SK-N-SH (cell line): ENCODE measurements at regions not wholly inside any gene's neighbourhood (a gene's known extent, or its start where the extent isn't known, plus 50 kb on each side); places are given as distances from the start of the nearest gene placed in this dataset.
"Not testable (repeated sequence)": the region's sequence is repeated elsewhere in the genome, so short reads cannot be mapped to it uniquely, and the experiment has no call there.

Experiments
- CTCF ChIA-PET: fragments of 300-600, 350-600 bp; formaldehyde crosslinking; extraction: SDS; loops from one replicate; lab custom pipeline; 2021; lab: Yijun Ruan, JAX
- POLR2A ChIA-PET: fragments of 350-600 bp; sonication (Branson Sonifier 250); formaldehyde crosslinking; extraction: SDS; loops from one replicate; lab custom pipeline; 2020; ENCODE audit warnings: antibody characterized with exemption, inconsistent platforms; lab: Yijun Ruan, JAX
- DNase-seq: peaks from one replicate; pipeline ENCODE4 v3.0.0; 2012
- H2AFZ ChIP-seq: fragments of 200-600 bp; sonication (generic); 2 replicates; pipeline ENCODE4 v1.8.1; 2016; ENCODE audit warnings: antibody characterized with exemption, mild to moderate bottlenecking, low read depth
- H3F3A ChIP-seq: fragments of 200-600 bp; sonication (generic); replicated peaks from 2 replicates; pipeline ENCODE3; 2016; ENCODE audit warnings: antibody characterized with exemption, mild to moderate bottlenecking; ENCODE audit not compliant: insufficient read depth
- H3K27ac ChIP-seq, 2 experiments: fragments of 200-500 bp in 1 of 2; fragments of 200-600 bp in 1 of 2; sonication (Bioruptor generic) in 1 of 2; sonication (generic), shearing (Covaris generic) in 1 of 2; 2 replicates each; pipeline versions ENCODE4 v1.5.1 to v1.6.1; 2014 to 2016; ENCODE audit warnings: low read depth in 2 of 2, inconsistent platforms in 1 of 2, low read length in 1 of 2, mild to moderate bottlenecking in 1 of 2, mixed read lengths in 1 of 2
- H3K27me3 ChIP-seq: fragments of 200-600 bp; sonication (generic), shearing (Covaris generic); 2 replicates; pipeline ENCODE4 v1.6.1; 2016; ENCODE audit warnings: mixed run types; ENCODE audit not compliant: insufficient read depth
- H3K36me3 ChIP-seq, 2 experiments: fragments of 200-500 bp in 1 of 2; fragments of 200-600 bp in 1 of 2; sonication (Bioruptor generic) in 1 of 2; sonication (generic) in 1 of 2; replicated peaks in 1 of 2; 2 replicates each; pipeline versions ENCODE3 to v1.5.1; 2014 to 2016; ENCODE audit warnings: low read length in 1 of 2, mild to moderate bottlenecking in 1 of 2; ENCODE audit not compliant: insufficient read depth in 2 of 2, control insufficient read depth in 1 of 2
- H3K4me1 ChIP-seq, 2 experiments: fragments of 200-500 bp in 1 of 2; fragments of 200-600 bp in 1 of 2; sonication (Bioruptor generic) in 1 of 2; sonication (generic), shearing (Covaris generic) in 1 of 2; 2 replicates each; pipeline versions ENCODE4 v1.5.1 to v1.6.1; 2014 to 2016; ENCODE audit warnings: low read depth in 1 of 2, low read length in 1 of 2, mixed run types in 1 of 2; ENCODE audit not compliant: insufficient read depth in 2 of 2, control insufficient read depth in 1 of 2
- H3K4me2 ChIP-seq: fragments of 200-600 bp; sonication (generic), shearing (Covaris generic); 2 replicates; pipeline ENCODE4 v1.6.1; 2017; ENCODE audit warnings: mixed run types
- H3K4me3 ChIP-seq, 2 experiments: fragments of 200-500 bp in 1 of 2; fragments of 200-600 bp in 1 of 2; sonication (Bioruptor generic) in 1 of 2; sonication (generic), shearing (Covaris generic) in 1 of 2; 2 replicates each; pipeline versions ENCODE4 v1.5.1 to v1.8.1; 2014 to 2016; ENCODE audit warnings: low read depth in 2 of 2, inconsistent platforms in 1 of 2, low read length in 1 of 2, mild to moderate bottlenecking in 1 of 2, mixed read lengths in 1 of 2, moderate library complexity in 1 of 2
- H3K79me2 ChIP-seq: fragments of 200-600 bp; sonication (generic); 2 replicates; pipeline ENCODE4 v1.8.1; 2017; ENCODE audit warnings: mild to moderate bottlenecking; ENCODE audit not compliant: insufficient read depth
- H3K9ac ChIP-seq: fragments of 200-600 bp; sonication (generic); 2 replicates; pipeline ENCODE4 v1.6.1; 2017; ENCODE audit warnings: mixed run types
- H3K9me2 ChIP-seq: fragments of 200-600 bp; sonication (generic); 2 replicates; pipeline ENCODE4 v1.6.1; 2017; ENCODE audit warnings: mixed run types
- H3K9me3 ChIP-seq: fragments of 200-600 bp; sonication (generic); 2 replicates; pipeline ENCODE4 v1.6.1; 2017; ENCODE audit warnings: mixed run types, mild to moderate bottlenecking, moderate library complexity
- H4K20me1 ChIP-seq: fragments of 200-600 bp; sonication (generic); 2 replicates; pipeline ENCODE4 v1.6.1; 2017; ENCODE audit warnings: mild to moderate bottlenecking, mixed run types; ENCODE audit not compliant: insufficient read depth
- WGBS: methylation state at CpG from one replicate; pipeline ENCODE4 v1.1.6; 2017; ENCODE audit warnings: low lambda C conversion rate; 5-methylcytosine and 5-hydroxymethylcytosine counted together

- H3K27ac ChIP-seq, H3K4me2 ChIP-seq, H3K36me3 ChIP-seq, H3K9me3 ChIP-seq, H3K4me3 ChIP-seq, POLR2A ChIA-PET, CTCF ChIA-PET, H3K9ac ChIP-seq, H3K9me2 ChIP-seq, H2AFZ ChIP-seq, H3F3A ChIP-seq, H3K27me3 ChIP-seq, H3K4me1 ChIP-seq, H4K20me1 ChIP-seq, DNase-seq, H3K79me2 ChIP-seq: not testable (repeated sequence)
- WGBS: 63% methylated on average over 3 of the region's 4 CpGs
These were observed 240.6 kb upstream of the PLGLB1 start for GRCh38 chr2:87262184-87262702.

- H3F3A ChIP-seq, H3K27ac ChIP-seq, H3K4me3 ChIP-seq, H3K9me2 ChIP-seq, H3K36me3 ChIP-seq, DNase-seq, H3K27me3 ChIP-seq, H3K9me3 ChIP-seq, H3K79me2 ChIP-seq, POLR2A ChIA-PET, H4K20me1 ChIP-seq, CTCF ChIA-PET, H3K9ac ChIP-seq, H3K4me1 ChIP-seq, H3K4me2 ChIP-seq, H2AFZ ChIP-seq: not testable (repeated sequence)
- 14% methylated on average over 1 of the region's 3 CpGs for WGBS
These were observed 242.3 kb upstream of the PLGLB1 start for GRCh38 chr2:87263868-87264518.

GRCh38 chr2:87275192-87275591, 253.5 kb upstream of the PLGLB1 start:
- H4K20me1 ChIP-seq, H3K36me3 ChIP-seq, CTCF ChIA-PET, H3K4me2 ChIP-seq, H3K9me3 ChIP-seq, POLR2A ChIA-PET, H2AFZ ChIP-seq, H3F3A ChIP-seq, H3K9ac ChIP-seq, H3K27ac ChIP-seq, H3K4me3 ChIP-seq, H3K9me2 ChIP-seq, H3K79me2 ChIP-seq, H3K4me1 ChIP-seq, H3K27me3 ChIP-seq, DNase-seq: not testable (repeated sequence)
- WGBS: 83% methylated on average over 2 of the region's 2 CpGs

- WGBS: 45% methylated on average over 5 of the region's 5 CpGs
- H3F3A ChIP-seq, H3K36me3 ChIP-seq, H3K27ac ChIP-seq, H3K4me1 ChIP-seq, H3K27me3 ChIP-seq, DNase-seq, CTCF ChIA-PET, H4K20me1 ChIP-seq, H3K9me2 ChIP-seq, H3K79me2 ChIP-seq, POLR2A ChIA-PET, H3K4me2 ChIP-seq, H3K4me3 ChIP-seq, H3K9ac ChIP-seq, H3K9me3 ChIP-seq, H2AFZ ChIP-seq: not testable (repeated sequence)
These were observed 254.5 kb upstream of the PLGLB1 start for GRCh38 chr2:87275974-87276629.

GRCh38 chr2:87276673-87277072, 255.0 kb upstream of the PLGLB1 start:
- H3K27me3 ChIP-seq, H3K36me3 ChIP-seq, H2AFZ ChIP-seq, H3F3A ChIP-seq, H3K4me3 ChIP-seq, H3K4me1 ChIP-seq, H3K4me2 ChIP-seq, H3K79me2 ChIP-seq, H3K9me3 ChIP-seq, H3K9me2 ChIP-seq, H3K27ac ChIP-seq, POLR2A ChIA-PET, CTCF ChIA-PET, DNase-seq, H4K20me1 ChIP-seq, H3K9ac ChIP-seq: not testable (repeated sequence)
- WGBS: 48% methylated on average over 1 of the region's 2 CpGs

GRCh38 chr2:87277734-87278133, 256.1 kb upstream of the PLGLB1 start:
- CTCF ChIA-PET, POLR2A ChIA-PET: not testable (repeated sequence)
- WGBS: no CpG with 5 or more reads among the region's 3 CpGs

More at GRCh38 chr2:87277734-87278133, 256.1 kb upstream of the PLGLB1 start:
- not testable (repeated sequence) for H3K27ac ChIP-seq, H3K79me2 ChIP-seq, H3K9ac ChIP-seq, H2AFZ ChIP-seq, H3K9me3 ChIP-seq, H3K4me3 ChIP-seq, H3K4me2 ChIP-seq, DNase-seq, H3K36me3 ChIP-seq, H3K27me3 ChIP-seq, H3K4me1 ChIP-seq, H4K20me1 ChIP-seq, H3F3A ChIP-seq, H3K9me2 ChIP-seq
